ENCODE measurements at regions not wholly inside any gene's neighbourhood (a gene's known extent, or its start where the extent isn't known, plus 50 kb on each side); places are given as distances from the start of the nearest gene placed in this dataset.
"Not testable (repeated sequence)": the region's sequence is repeated elsewhere in the genome, so short reads cannot be mapped to it uniquely, and the experiment has no call there.

DNA sequence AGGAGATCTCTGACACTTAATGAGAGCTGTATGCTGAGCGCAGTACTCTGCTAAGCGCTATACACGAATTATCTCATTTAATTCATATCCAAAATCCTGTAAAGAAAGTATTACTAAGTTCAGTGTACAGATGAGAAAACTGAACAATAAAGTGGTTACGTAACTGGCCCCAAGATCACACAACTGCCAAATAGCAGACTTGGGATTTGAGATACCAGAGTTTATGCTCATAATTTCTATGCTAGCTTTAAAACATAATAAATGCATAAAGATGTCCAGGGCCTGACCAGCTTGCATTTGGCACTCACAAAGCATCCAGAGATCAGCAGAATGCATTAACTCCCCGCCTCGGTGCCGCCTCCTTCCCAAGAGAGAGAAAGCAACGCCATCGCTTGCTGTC is 83.2 kb upstream of the PWP1 start:
- no peak for DNase-seq

DNA sequence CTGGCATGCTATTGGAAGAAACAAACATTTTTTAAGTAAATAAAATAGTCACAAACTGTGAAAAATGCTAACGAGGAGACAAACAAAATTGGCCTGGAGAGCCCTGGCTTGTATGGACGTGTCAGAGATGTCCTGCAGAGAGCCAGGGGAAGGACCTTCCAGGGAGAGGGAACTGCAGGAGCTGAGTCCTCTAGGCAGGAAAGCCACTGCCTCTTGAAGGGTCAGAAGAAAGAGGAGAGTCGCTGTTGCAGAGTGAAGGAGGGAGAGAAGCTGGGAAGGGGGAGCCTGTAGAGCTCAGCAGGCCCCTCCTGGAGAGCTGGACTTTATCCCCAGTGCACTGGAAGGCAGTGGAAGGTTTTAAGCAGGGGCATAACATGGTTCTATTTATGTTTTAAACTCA is 80.3 kb upstream of the PWP1 start:
- no peak for DNase-seq

DNA sequence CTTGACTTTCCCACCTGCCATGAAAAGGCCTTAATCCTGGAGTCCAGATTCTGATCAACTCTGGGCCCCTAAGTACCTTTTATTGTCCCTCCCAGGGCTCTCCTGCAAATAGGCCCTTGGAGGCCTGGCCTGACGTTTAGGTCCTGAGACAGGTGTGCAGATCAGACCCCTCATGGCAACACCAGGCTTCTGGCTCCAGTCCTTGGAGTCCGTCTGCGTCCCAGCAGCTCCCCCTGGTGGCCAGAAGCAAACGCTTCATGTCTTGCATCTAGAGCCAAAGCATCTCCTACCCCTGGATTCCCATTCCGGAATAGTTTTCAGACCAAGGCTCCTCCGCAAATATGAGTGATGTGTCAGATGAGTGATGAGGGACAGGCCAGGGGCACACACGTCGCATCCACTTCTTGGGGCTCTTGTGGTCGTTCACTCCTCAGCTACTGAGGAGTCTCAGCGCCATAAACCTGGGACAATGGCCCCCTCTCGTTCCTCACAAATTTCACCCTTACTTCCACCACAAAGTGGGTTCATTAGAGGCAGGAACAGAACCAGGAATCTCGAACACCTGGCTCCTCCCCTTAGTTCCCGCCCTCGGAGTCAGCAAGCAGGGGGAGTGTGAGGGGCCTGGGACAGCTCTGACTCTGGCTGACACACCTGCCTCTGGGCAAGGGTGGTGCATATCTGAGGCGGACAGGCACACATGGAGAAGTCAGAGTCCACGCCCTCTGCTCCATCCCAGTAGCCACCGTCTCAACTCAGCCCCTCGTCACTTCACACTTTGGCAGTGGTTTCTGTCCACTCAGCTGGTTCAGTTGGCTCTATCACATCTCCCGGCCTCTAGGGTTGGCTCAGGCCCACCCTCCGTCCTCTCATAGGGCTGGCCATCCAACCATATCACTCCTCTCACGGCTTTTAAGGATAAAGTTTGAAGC is 77.9 kb upstream of the PWP1 start:
- DNase-seq: peak; percentile 88 to 93

DNA sequence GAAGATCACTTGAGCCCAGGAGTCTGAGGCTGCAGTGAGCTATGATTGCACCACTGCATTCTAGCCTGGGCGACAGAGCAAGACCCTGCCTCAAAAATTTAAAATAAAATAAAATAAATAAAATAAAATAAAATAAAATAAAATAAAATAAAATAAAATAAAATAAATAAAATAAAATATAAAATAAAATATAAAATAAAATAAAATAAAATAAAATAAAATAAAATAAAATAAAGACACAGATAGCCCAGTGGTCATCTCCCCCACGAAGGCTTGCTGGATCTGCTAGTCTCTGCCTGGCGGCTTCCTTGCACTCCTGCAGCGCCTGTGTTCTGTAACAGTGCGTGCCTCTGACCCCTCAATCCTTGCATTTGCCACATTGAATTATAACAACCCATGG is 76.8 kb upstream of the PWP1 start:
- not testable (repeated sequence) for DNase-seq

DNA sequence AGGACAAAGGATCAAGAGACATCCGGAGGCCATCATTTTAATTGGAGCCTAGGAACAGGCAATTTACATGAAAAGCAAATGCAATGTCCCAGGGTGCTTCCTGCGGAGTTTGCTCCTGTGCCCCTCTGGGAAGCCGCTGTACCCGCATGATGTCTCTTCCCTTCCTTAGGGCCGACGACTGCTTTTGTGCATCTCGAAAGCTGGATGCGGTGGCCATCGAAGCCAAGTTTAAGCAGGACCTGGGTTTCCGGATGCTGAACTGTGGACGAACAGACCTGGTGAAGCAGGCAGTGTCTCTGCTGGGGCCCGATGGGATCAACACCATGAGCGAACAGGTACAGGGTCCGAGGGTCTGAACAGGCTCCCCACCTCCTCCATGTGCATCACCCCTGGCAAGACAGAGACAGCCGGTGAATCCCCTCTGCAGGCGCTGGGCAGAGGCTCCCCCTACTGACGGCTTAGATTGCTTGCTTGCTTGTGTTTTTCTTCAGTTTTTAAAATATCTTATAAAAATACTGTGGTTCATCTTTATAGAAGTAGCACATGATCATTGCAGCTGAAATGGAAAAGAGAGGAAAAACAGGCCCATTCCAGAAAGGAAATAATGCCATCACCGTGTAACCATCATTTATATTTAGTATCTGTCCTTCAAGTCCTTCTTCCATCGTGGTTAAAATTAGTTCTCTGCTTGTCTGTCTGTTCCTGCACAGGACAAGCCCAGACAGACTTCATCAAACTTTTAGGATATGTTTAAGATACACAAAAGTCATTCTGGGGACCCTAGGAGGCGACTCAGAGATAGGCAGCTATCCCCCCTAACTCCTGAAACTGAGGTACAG is 75.4 kb upstream of the PWP1 start:
- peak; percentile 60 to 71 for DNase-seq

DNA sequence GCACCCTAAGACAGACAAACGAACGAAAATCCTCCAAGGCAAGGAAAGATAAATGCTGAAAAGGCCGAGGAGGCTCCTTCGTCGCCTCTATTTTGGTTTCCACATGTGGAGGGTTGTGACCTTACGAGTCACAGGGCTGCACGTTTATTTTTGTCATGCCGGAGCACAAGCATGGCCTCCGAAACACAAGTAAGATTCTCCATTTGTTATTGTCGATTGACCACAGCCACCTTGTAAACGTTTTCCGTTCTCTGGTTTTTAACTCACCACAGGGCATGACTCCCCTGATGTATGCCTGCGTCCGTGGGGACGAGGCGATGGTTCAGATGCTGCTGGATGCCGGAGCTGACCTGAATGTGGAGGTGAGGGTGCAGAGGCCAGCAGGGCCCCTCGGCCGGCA is 73.1 kb upstream of the PWP1 start:
- DNase-seq: no peak

DNA sequence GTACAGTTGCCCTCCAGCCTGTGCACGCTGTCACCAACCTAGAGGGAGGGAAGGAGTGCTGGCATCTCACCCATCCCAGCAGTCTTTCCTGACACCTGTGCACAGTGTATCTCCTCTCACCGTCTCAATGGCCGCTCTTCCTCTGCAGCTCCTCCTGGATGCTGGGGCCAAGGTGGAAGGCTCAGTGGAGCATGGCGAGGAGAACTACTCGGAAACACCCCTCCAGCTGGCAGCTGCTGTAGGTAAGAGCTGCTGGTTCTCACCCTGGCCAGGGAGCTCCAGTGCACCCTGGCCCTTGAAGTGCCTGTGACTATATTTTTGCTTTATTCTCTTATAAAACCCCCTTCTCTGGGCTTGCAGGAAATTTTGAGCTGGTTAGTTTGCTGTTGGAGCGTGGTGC is 68.7 kb upstream of the PWP1 start:
- DNase-seq: no peak

DNA sequence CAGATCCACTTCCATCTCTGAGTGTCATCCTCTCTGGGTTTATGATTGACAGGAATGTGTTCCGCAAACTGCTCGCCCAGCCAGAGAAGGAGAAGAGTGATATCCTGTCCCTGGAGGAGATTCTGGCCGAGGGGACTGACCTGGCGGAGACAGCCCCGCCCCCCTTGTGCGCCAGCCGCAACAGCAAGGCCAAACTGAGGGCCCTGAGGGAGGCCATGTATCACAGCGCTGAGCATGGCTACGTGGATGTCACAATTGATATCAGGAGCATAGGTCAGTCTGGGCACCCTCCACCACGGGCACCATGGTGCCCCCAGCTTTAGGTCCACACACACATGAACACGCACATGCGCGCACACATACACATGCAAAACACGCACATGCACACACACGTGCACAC is 67.5 kb upstream of the PWP1 start:
- DNase-seq: no peak

DNA sequence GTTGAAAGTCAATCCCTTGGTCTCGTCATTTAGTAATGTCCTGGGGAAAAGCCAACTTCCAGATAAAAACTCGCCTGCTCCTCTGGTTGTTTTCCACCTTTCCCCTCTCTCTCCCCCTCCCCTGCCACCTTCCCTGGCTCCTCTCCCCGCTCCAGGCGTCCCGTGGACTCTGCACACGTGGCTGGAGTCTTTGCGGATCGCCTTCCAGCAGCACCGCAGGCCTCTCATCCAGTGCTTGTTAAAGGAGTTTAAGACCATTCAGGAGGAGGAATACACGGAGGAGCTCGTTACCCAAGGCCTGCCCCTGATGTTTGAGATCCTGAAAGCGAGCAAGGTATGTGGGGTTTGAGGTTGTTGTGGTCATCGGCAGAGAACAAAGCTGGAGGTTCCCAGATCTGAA is 65.8 kb upstream of the PWP1 start:
- DNase-seq: no peak

DNA sequence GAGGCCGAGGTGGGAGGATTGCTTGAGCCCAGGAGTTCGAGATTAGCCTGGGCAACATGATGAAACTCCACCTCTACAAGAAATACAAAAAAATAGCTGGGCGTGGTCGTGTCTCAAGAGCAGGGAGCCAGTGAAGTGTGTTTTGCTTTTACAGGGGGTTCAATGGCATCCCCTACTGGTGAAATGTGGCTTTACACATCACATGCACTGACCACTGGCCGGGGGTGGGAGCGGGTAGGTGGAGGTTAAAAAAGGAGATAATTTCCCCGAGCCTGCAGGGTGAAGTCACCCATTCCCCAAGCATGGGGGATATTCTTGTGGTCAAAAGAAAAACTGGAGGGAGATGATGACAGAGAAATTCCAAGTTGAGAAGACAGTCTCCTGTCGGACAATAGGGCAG is 63.6 kb upstream of the PWP1 start:
- DNase-seq: peak; percentile 1 to 9

DNA sequence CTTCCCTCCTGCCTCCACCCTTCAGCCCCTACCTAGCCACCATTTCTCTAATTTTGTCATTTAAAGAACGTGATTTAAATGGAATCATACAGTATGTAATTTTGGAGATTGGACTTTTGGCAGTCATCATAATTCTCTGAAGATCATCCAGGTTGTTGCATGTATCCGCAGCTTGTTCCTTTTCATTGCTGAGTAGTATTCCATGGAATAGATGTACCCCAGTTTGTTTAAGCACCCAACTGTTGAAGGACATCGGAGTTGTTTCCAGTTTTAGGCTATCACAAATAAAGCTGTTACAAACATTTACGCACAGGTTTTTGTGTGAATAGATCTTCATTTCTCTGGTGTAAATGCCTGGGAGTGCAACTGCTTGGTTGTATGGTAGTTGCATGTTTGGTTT is 61.1 kb upstream of the PWP1 start:
- no peak for DNase-seq

DNA sequence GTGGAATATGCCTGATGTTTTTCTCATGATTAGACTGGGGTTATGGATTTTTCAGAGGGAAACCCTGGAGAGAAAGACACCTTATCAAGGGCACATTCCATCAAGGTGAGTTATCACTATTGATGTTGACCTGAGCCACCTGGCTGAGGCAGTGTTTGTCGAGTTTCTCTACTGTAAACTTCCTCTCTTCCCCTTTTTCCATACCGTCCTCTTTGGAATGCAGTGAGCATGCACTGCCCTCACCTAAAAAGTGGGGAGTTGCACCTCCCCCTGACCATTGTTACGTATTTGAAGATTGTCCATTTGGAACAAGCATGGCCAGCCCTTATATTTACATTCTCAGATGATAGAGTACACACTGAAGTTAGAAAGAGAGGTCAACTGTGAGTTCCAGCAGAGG is 53.9 kb upstream of the PWP1 start:
- no peak for DNase-seq

DNA sequence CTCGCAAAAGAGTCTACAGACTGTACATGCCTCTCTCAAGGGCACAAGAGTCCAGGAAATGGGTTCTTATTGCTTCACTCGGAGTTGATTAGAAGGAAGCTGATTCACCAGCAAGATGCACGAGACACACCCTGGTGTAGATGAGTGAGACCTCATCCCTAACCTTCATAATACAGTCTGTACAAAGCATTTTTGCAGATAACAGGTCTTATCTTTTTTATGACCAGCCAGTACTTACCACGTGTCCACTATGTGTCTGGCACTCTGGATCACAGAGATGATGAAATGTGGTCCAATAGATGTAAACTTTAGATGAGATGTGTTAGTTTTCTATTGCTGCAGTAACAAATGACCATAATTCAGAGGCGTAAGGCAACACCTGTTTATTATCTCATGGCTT is 53.4 kb upstream of the PWP1 start:
- no peak for DNase-seq

DNA sequence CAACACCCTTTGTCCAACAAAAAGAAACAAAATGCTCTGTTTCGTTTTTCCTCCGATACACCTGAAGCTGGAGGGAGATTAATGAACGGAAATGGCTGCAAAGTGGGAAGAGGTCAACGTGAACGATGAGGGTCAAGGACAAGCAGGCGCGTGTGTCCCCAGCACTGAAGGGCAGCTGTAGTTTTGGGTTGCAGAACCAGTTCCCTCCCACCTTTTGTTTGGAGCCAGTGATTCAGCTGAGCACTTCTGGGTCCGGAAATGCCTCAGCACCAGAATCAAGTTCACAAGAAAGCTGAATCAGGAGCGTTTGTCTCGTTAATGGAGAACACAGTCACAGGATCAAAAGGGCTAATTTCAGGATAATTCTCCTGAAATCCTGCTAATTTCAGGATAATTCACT is 51.1 kb upstream of the PWP1 start:
- no peak for DNase-seq

DNA sequence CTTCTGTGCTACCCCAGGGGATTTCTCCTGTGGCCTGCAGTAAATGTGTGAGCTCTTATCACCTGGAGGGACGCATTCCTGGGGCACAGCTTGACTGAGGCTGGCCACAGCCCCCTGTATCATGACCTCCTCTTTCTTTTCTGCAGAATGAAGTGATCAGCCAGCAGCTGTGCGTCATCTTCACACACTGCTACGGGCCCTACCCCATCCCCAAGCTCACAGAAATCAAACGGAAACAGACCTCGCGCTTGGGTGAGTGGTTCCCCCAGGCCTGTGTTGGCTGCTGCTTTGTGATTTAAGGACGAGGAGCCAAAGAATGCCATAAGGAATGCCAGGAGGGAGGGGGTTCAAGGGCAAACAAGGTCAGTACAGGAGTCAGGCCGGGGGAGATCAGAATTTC is 50.5 kb upstream of the PWP1 start:
- DNase-seq: no peak
